Activated T-cell treated with anti-CD3 and anti-CD28 coated beads, Interleukin-2, amount 50 U/mL, for 4 hours (primary cell): ENCODE measurements at regions not wholly inside any gene's neighbourhood (a gene's known extent, or its start where the extent isn't known, plus 50 kb on each side); places are given as distances from the start of the nearest gene placed in this dataset.
"Not testable (repeated sequence)": the region's sequence is repeated elsewhere in the genome, so short reads cannot be mapped to it uniquely, and the experiment has no call there.

Source experiments
- ATAC-seq, 2 donors: fragments of 200-7000 bp; cut with Tn5 transposase; one replicate each; pipeline ENCODE4 v1.10.0; 2021
- DNase-seq: peaks from one replicate; pipeline ENCODE4 v3.0.0-alpha.2; 2020
- H3K27me3 Mint-ChIP-seq: one replicate; pipeline ENCODE4 v1.8.0; 2021; ENCODE audit warnings: low read depth, mixed read lengths
- H3K36me3 Mint-ChIP-seq: one replicate; pipeline ENCODE4 v1.8.0; 2022; ENCODE audit warnings: mixed read lengths; ENCODE audit not compliant: insufficient read depth
- H3K4me1 Mint-ChIP-seq: one replicate; pipeline ENCODE4 v1.8.0; 2021; ENCODE audit warnings: low read depth, mixed read lengths
- H3K4me3 Mint-ChIP-seq: one replicate; pipeline ENCODE4 v1.8.0; 2021; ENCODE audit warnings: mild to moderate bottlenecking, moderate library complexity, mixed read lengths
- H3K9me3 Mint-ChIP-seq: one replicate; pipeline ENCODE4 v1.8.0; 2021; ENCODE audit warnings: mixed read lengths

- Mint-ChIP-seq H3K36me3 (no peaks in the 10 kb centered on the region), H3K9me3 (no peaks in the 10 kb centered on the region), H3K27me3 (peaks cover 2% of the 10 kb centered on the region), H3K4me3 (peak overlapping the region; percentile 71), H3K4me1 (peaks cover 44% of the 10 kb centered on the region)
- ATAC-seq (peak; percentile 31 to 41), DNase-seq (no peak)
Observed at GRCh38 chr6:166253778-166254204, 54.4 kb downstream of the PRR18 start.

GRCh38 chr6:166253281-166253681 is 54.9 kb downstream of the PRR18 start:
- H3K4me1 Mint-ChIP-seq, result peaks cover 38% of the 10 kb centered on the region
- H3K4me3 Mint-ChIP-seq, result peak overlapping the region; percentile 80
- DNase-seq (no peak), ATAC-seq (peak; percentile 60 to 62)
- no peaks in the 10 kb centered on the region for H3K36me3 Mint-ChIP-seq
- no peaks in the 10 kb centered on the region for H3K9me3 Mint-ChIP-seq
- peaks cover 2% of the 10 kb centered on the region for H3K27me3 Mint-ChIP-seq

- ATAC-seq (no peak), DNase-seq (no peak)
- H3K9me3 Mint-ChIP-seq, result no peaks in the 10 kb centered on the region
- H3K4me3 Mint-ChIP-seq, result no peak overlapping the region
- H3K27me3 Mint-ChIP-seq, result peaks cover 2% of the 10 kb centered on the region
- no peaks in the 10 kb centered on the region for H3K36me3 Mint-ChIP-seq
- H3K4me1 Mint-ChIP-seq, result peaks cover 32% of the 10 kb centered on the region
Observed at GRCh38 chr6:166252601-166253000, 55.6 kb downstream of the PRR18 start.

- peak overlapping the region; percentile 26 for H3K4me3 Mint-ChIP-seq
- ATAC-seq (no peak), DNase-seq (no peak)
- H3K4me1 Mint-ChIP-seq, result peaks cover 28% of the 10 kb centered on the region
- no peaks in the 10 kb centered on the region for H3K36me3 Mint-ChIP-seq
- H3K9me3 Mint-ChIP-seq, result no peaks in the 10 kb centered on the region
- peaks cover 2% of the 10 kb centered on the region for H3K27me3 Mint-ChIP-seq
Observed at GRCh38 chr6:166251655-166252054, 56.5 kb downstream of the PRR18 start.

- Mint-ChIP-seq H3K4me1 (peaks cover 27% of the 10 kb centered on the region), H3K9me3 (no peaks in the 10 kb centered on the region), H3K36me3 (no peaks in the 10 kb centered on the region), H3K4me3 (peak overlapping the region; percentile 26), H3K27me3 (peaks cover 2% of the 10 kb centered on the region)
- DNase-seq, result no peak
- no peak for ATAC-seq
Observed at GRCh38 chr6:166251211-166251610, 57.0 kb downstream of the PRR18 start.

- not testable (repeated sequence) for DNase-seq, H3K27me3 Mint-ChIP-seq, ATAC-seq, H3K9me3 Mint-ChIP-seq, H3K36me3 Mint-ChIP-seq, H3K4me3 Mint-ChIP-seq
- H3K4me1 Mint-ChIP-seq, result peaks cover 34% of the 10 kb centered on the region
Observed at GRCh38 chr6:166249061-166249785, 59.0 kb downstream of the PRR18 start.

GRCh38 chr6:166245148-166245547 is 63.0 kb downstream of the PRR18 start:
- ATAC-seq (no peak), DNase-seq (no peak)
- Mint-ChIP-seq H3K4me1 (peaks cover 32% of the 10 kb centered on the region), H3K4me3 (peak overlapping the region; percentile 70), H3K27me3 (no peaks in the 10 kb centered on the region), H3K36me3 (no peaks in the 10 kb centered on the region), H3K9me3 (no peaks in the 10 kb centered on the region)

- H3K27me3 Mint-ChIP-seq, result no peaks in the 10 kb centered on the region
- peaks cover 32% of the 10 kb centered on the region for H3K4me1 Mint-ChIP-seq
- H3K4me3 Mint-ChIP-seq, result peak overlapping the region; percentile 70
- no peak for DNase-seq
- H3K36me3 Mint-ChIP-seq, result no peaks in the 10 kb centered on the region
- H3K9me3 Mint-ChIP-seq, result no peaks in the 10 kb centered on the region
- ATAC-seq, result peak; percentile 90 to 92
Observed at GRCh38 chr6:166244353-166245045, 63.7 kb downstream of the PRR18 start.

GRCh38 chr6:166242888-166243287 is 65.3 kb downstream of the PRR18 start:
- no peaks in the 10 kb centered on the region for H3K9me3 Mint-ChIP-seq
- H3K4me1 Mint-ChIP-seq, result peaks cover 33% of the 10 kb centered on the region
- no peak overlapping the region for H3K4me3 Mint-ChIP-seq
- no peaks in the 10 kb centered on the region for H3K36me3 Mint-ChIP-seq
- peaks cover 1% of the 10 kb centered on the region for H3K27me3 Mint-ChIP-seq
- no peak for DNase-seq
- ATAC-seq, result no peak

GRCh38 chr6:166241974-166242373 is 66.2 kb downstream of the PRR18 start:
- H3K27me3 Mint-ChIP-seq, result peaks cover 3% of the 10 kb centered on the region
- no peaks in the 10 kb centered on the region for H3K36me3 Mint-ChIP-seq
- H3K4me1 Mint-ChIP-seq, result peaks cover 31% of the 10 kb centered on the region
- ATAC-seq, result no peak
- no peak for DNase-seq
- H3K9me3 Mint-ChIP-seq, result no peaks in the 10 kb centered on the region
- no peak overlapping the region for H3K4me3 Mint-ChIP-seq

GRCh38 chr6:166240889-166241288 is 67.3 kb downstream of the PRR18 start:
- H3K9me3 Mint-ChIP-seq, result no peaks in the 10 kb centered on the region
- H3K4me3 Mint-ChIP-seq, result no peak overlapping the region
- H3K27me3 Mint-ChIP-seq, result peaks cover 7% of the 10 kb centered on the region
- ATAC-seq (no peak), DNase-seq (no peak)
- H3K4me1 Mint-ChIP-seq, result peaks cover 28% of the 10 kb centered on the region
- no peaks in the 10 kb centered on the region for H3K36me3 Mint-ChIP-seq

- DNase-seq (no peak), ATAC-seq (no peak)
- Mint-ChIP-seq H3K27me3 (peaks cover 7% of the 10 kb centered on the region), H3K9me3 (no peaks in the 10 kb centered on the region), H3K4me3 (no peak overlapping the region), H3K36me3 (no peaks in the 10 kb centered on the region), H3K4me1 (peaks cover 11% of the 10 kb centered on the region)
Observed at GRCh38 chr6:166237617-166238016, 70.0 kb upstream of the TBXT start.

GRCh38 chr6:166236596-166236995 is 68.9 kb upstream of the TBXT start:
- peaks cover 14% of the 10 kb centered on the region for H3K4me1 Mint-ChIP-seq
- no peaks in the 10 kb centered on the region for H3K9me3 Mint-ChIP-seq
- DNase-seq, result no peak
- ATAC-seq, result no peak
- H3K36me3 Mint-ChIP-seq, result no peaks in the 10 kb centered on the region
- H3K4me3 Mint-ChIP-seq, result no peak overlapping the region
- peaks cover 7% of the 10 kb centered on the region for H3K27me3 Mint-ChIP-seq

- ATAC-seq (no peak), DNase-seq (no peak)
- Mint-ChIP-seq H3K4me3 (no peak overlapping the region), H3K36me3 (no peaks in the 10 kb centered on the region), H3K27me3 (peaks cover 7% of the 10 kb centered on the region), H3K9me3 (no peaks in the 10 kb centered on the region), H3K4me1 (peaks cover 19% of the 10 kb centered on the region)
Observed at GRCh38 chr6:166235666-166236292, 68.1 kb upstream of the TBXT start.

GRCh38 chr6:166231181-166231580 is 63.5 kb upstream of the TBXT start:
- not testable (repeated sequence) for H3K36me3 Mint-ChIP-seq, H3K9me3 Mint-ChIP-seq, ATAC-seq, DNase-seq, H3K4me3 Mint-ChIP-seq
- peaks cover 10% of the 10 kb centered on the region for H3K27me3 Mint-ChIP-seq
- H3K4me1 Mint-ChIP-seq, result peaks cover 32% of the 10 kb centered on the region
